LNCaP clone FGC (cell line): ENCODE measurements at regions not wholly inside any gene's neighbourhood (a gene's known extent, or its start where the extent isn't known, plus 50 kb on each side); places are given as distances from the start of the nearest gene placed in this dataset.
"Not testable (repeated sequence)": the region's sequence is repeated elsewhere in the genome, so short reads cannot be mapped to it uniquely, and the experiment has no call there.

Experiments
- DNase-seq: peaks from one replicate; pipeline ENCODE4 v3.0.0-alpha.2; 2011; ENCODE audit warnings: low read depth
- H3K4me3 ChIP-seq: 2 replicates; pipeline ENCODE4 v1.5.1; 2011; ENCODE audit warnings: mild to moderate bottlenecking, low read depth, low read length, control low read depth
- TF ChIP-seq, protein P1 (sequence below): IDR thresholded peaks from 2 replicates; pipeline ENCODE4 v1.5.1; 2012; ENCODE audit warnings: mild to moderate bottlenecking; ENCODE audit not compliant: control insufficient read depth, insufficient read depth; ENCODE audit errors: extremely low read depth

DNA sequence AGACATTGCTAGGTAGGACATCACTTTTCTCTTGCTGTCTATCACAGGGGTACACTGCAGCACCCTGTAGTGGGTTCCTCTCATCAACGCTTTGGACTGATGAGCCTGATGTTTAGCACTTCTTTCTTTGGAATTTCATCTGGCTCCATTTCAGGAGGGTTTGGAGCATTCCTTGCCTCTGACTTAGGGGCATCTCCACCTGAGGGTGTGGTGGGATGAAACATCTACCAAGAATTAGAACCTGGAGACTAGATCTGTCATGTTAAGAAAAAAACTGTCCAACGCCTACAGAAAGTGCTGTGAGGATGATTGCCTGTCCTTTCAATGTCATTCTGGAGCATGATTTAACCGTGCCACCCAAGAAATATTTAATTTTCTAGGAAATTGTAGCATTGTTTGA lies 648.4 kb downstream of the ETS1 start:
- no peak overlapping the region for H3K4me3 ChIP-seq
- no peak for DNase-seq
- TF ChIP-seq, protein P1, sequence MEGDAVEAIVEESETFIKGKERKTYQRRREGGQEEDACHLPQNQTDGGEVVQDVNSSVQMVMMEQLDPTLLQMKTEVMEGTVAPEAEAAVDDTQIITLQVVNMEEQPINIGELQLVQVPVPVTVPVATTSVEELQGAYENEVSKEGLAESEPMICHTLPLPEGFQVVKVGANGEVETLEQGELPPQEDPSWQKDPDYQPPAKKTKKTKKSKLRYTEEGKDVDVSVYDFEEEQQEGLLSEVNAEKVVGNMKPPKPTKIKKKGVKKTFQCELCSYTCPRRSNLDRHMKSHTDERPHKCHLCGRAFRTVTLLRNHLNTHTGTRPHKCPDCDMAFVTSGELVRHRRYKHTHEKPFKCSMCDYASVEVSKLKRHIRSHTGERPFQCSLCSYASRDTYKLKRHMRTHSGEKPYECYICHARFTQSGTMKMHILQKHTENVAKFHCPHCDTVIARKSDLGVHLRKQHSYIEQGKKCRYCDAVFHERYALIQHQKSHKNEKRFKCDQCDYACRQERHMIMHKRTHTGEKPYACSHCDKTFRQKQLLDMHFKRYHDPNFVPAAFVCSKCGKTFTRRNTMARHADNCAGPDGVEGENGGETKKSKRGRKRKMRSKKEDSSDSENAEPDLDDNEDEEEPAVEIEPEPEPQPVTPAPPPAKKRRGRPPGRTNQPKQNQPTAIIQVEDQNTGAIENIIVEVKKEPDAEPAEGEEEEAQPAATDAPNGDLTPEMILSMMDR = no peak

DNA sequence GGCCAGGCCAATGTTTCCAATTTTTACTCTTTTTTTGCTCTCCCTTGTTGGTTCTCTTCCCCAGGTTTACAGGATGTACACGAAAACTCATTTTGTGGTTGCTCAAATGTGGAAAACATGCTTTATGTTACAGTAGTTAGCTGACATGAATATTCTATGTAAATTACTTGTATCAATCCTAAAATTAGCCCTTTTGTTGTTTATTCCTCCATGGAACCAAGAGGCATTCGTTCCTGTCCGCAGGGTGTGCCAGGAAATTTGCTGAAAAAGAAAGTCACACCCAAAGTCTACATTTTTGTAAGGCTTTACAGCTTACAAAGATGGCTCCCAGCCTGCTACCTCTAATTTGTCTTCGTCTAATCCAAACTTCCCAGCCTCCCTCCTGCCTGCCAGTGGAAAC lies 652.3 kb downstream of the ETS1 start:
- TF ChIP-seq, protein P1 = no peak
- H3K4me3 ChIP-seq = no peak overlapping the region
- no peak for DNase-seq

DNA sequence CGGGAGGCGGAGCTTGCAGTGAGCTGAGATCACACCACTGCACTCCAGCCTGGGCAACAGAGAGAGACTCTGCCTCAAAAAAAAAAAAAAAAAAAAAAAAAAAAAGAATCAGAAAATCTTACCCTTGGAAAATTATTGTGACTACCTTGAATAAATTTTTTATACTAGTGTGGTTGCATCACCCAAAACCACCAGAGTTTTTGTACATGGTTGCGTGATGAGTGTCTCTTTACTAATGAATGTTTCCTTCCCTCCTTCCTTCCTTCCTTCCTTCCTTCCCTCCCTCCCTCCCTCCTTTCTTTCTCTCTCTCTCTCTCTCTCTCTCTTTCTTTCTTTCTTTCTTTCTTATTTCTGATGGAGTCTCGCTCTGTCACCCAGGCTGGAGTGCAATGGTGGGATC lies 653.4 kb downstream of the ETS1 start:
- not testable (repeated sequence) for H3K4me3 ChIP-seq, DNase-seq

DNA sequence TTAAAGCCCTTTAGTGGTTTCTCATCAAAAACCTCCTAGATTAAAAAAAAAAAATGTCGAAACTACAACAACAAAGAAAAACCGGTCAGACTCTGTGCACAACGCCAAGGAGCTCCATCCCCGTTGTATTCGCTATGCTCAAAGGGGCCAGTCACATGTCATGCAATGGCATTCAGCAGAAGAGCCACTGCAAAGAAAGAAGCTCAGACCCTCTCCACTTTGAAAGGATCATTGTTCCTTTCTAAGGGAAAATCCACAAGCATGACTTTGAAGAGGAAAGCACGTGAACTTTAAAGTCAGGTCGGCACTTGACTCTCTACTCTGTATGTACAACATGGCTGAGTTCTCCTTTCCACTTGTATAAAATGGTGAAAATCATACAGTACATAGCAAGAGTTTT lies 655.6 kb downstream of the ETS1 start:
- H3K4me3 ChIP-seq = no peak overlapping the region
- no peak for DNase-seq

DNA sequence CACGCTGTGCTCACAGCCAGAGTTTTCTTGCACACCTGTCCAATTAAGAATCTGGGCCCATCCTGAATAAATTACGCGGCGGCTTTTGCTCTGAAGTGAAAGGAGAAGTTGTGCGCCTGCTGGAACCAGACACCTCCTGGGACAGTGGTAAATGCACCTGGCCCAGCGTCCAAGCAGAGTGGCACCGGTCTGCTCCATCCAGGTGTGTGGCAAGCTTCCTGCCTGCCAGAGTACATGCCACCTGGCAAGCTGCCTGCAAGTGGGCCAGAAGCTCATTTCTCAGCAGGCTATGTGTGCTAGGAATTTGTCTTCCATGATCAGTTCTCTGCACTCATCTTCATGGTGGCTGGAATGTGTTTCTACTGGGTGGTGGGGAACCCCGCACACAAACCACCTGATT lies 660.6 kb downstream of the ETS1 start:
- TF ChIP-seq, protein P1 = no peak
- no peak for DNase-seq

More for the DNA sequence above, 655.6 kb downstream of the ETS1 start:
- TF ChIP-seq, protein P1 = no peak

DNA sequence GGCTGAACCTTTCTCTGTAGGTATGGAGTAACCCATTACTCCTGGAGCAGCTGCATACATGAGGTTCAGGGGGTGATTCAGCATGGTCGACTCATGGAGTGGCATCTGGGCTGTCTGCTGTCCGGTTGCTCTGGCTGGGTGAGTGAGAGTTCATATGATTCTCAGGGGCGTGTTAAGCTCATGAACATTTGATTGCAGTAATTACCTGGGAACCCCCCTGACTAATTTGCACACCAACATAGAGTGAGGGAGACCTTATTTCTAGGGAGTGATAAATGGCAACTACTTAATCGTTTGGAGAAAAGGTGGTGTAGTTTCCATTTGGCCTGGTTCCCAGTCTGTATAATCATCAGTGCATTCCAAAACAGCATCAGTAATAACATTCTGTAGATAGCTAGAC lies 661.9 kb downstream of the ETS1 start:
- no peak for DNase-seq
- TF ChIP-seq, protein P1 = no peak
- H3K4me3 ChIP-seq = no peak overlapping the region

More for the DNA sequence above, 660.6 kb downstream of the ETS1 start:
- H3K4me3 ChIP-seq = no peak overlapping the region

DNA sequence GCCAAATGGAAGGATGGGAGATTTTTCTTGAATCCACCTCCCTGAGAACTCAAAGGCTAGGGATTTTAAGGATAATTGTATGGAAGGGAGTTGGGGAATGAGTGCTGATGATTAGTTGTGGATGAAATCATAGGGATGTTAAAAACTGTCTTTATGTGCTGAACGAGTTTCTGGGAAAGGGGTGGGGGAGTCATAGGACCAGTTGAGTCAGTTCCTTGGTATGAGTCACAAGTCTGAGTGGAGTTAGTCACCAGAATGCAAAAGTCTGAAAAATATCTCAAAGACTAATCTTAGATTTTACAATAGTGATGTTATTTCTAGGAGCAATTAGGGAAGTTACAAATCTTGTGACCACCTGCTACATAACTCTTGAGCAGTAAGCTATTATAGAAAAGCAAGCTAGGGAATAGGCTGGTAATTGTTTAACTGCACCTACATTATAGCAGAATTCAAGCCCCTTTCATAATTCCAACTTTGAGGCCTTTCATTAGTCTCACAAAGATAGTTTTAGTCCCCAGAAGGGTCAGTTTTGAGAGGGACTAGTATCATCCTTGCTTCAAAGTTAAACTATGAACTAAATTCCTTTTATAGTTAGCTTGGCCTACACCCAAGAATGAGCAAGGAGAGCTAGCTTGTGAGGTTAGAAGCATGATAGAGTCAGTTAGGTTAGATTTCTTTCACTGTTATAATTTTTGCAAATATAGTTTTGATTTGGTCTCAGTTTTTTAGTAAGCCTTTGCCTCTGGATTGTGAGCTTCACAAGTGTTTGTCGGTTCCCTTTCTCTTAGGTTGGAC lies 668.0 kb downstream of the ETS1 start:
- TF ChIP-seq, protein P1 = no peak
- H3K4me3 ChIP-seq = no peak overlapping the region
- DNase-seq = no peak
